HepG2 (cell line): ENCODE measurements at regions not wholly inside any gene's neighbourhood (a gene's known extent, or its start where the extent isn't known, plus 50 kb on each side); places are given as distances from the start of the nearest gene placed in this dataset.
A peak's percentile ranks its signal among the peaks of the same experiment; 100 is the strongest.

Experiments used
- ATAC-seq: fragments of 200-7000 bp; cut with Tn5 transposase; 3 replicates; pipeline ENCODE4 v1.9.1; 2020; ENCODE audit warnings: mild to moderate bottlenecking, moderate library complexity
- BruUV-seq: library from RNA; stranded (reverse); fragments of 400-500 nt; replicated peaks from 2 replicates; lab custom pipeline; 2021; lab: Mats Ljungman, UMichigan
- CTCF ChIA-PET: fragments of 300-600 bp; formaldehyde crosslinking; extraction: SDS; loops from one replicate; lab custom pipeline; 2021; ENCODE audit warnings: low total read pairs, inconsistent platforms, low intra/inter-chr PET ratio; lab: Yijun Ruan, JAX
- POLR2A ChIA-PET: fragments of 350-600 bp; sonication (Branson Sonifier 250); formaldehyde crosslinking; loops from one replicate; lab custom pipeline; 2020; ENCODE audit warnings: antibody characterized with exemption, inconsistent platforms; lab: Yijun Ruan, JAX
- DNase-seq: peaks from one replicate; pipeline ENCODE4 v3.0.0-alpha.2; 2015; ENCODE audit warnings: low spot score
- FAIRE-seq: peaks from 3 replicates; lab custom pipeline; 2011; peaks lifted over from hg19 to GRCh38; lab: Jason Lieb, UNC
- H2AFZ ChIP-seq: one replicate; pipeline ENCODE4 v1.6.1; 2011; ENCODE audit warnings: low read length, inconsistent platforms
- H3K27ac ChIP-seq: fragments of 300-600 bp; 3 replicates; pipeline ENCODE4 v1.8.0; 2011; ENCODE audit warnings: mixed run types, mild to moderate bottlenecking, mixed read lengths, low read length, inconsistent platforms; ENCODE audit not compliant: insufficient read depth; ENCODE audit errors: extremely low read length
- H3K27me3 ChIP-seq, 2 experiments: fragments of 200-600 bp in 1 of 2; 2 replicates in 1 of 2; 3 replicates in 1 of 2; pipeline versions ENCODE4 v1.6.0 to v1.8.0; 2011; ENCODE audit warnings: low read length in 2 of 2, mild to moderate bottlenecking in 2 of 2, moderate library complexity in 2 of 2, inconsistent platforms in 1 of 2; ENCODE audit not compliant: insufficient read depth in 2 of 2, control insufficient read depth in 1 of 2
- H3K36me3 ChIP-seq, 2 experiments: fragments of 200-600 bp in 1 of 2; replicated peaks in 1 of 2; 2 replicates in 1 of 2; 3 replicates in 1 of 2; pipeline versions ENCODE4 v1.5.1 to v1.8.0; 2011; ENCODE audit warnings: low read length in 2 of 2, inconsistent platforms in 1 of 2; ENCODE audit not compliant: insufficient read depth in 2 of 2, control insufficient read depth in 1 of 2
- H3K4me1 ChIP-seq: 2 replicates; pipeline ENCODE4 v1.5.1; 2012; ENCODE audit warnings: low read length, inconsistent platforms; ENCODE audit not compliant: insufficient read depth
- H3K4me2 ChIP-seq: 2 replicates; pipeline ENCODE4 v1.6.0; 2011; ENCODE audit warnings: low read depth, low read length, inconsistent platforms
- H3K4me3 ChIP-seq, 3 experiments: fragments of 200-600 bp in 1 of 3; sonication (generic), shearing (Covaris generic) in 1 of 3; replicated peaks in 1 of 3; 2 replicates each; pipeline ENCODE4 v1.5.1; 2011 to 2016; ENCODE audit warnings: low read length in 3 of 3, inconsistent platforms in 2 of 3, low read depth in 2 of 3, mild to moderate bottlenecking in 2 of 3, control low read depth in 1 of 3, mixed read lengths in 1 of 3; ENCODE audit not compliant: insufficient read depth in 1 of 3
- H3K79me2 ChIP-seq: one replicate; pipeline ENCODE4 v1.6.1; 2011; ENCODE audit warnings: low read length, inconsistent platforms; ENCODE audit not compliant: insufficient read depth
- H3K9ac ChIP-seq: 2 replicates; pipeline ENCODE4 v1.6.0; 2011; ENCODE audit warnings: mild to moderate bottlenecking, low read depth, low read length, inconsistent platforms; ENCODE audit not compliant: insufficient read depth
- H3K9me3 ChIP-seq: 2 replicates; pipeline ENCODE4 v1.5.1; 2012; ENCODE audit warnings: mild to moderate bottlenecking, low read length
- H4K20me1 ChIP-seq: 2 replicates; pipeline ENCODE4 v1.6.0; 2011; ENCODE audit warnings: inconsistent platforms, mild to moderate bottlenecking, low read length, moderate library complexity; ENCODE audit not compliant: insufficient read depth
- ARNT ChIP-seq: fragments of 450-650 bp; IDR thresholded peaks from 2 replicates; pipeline ENCODE4 v1.6.1; 2017
- FOXP1 ChIP-seq, 2 experiments: fragments of 450-650 bp in 1 of 2; IDR thresholded peaks; 2 replicates each; pipeline ENCODE4 v1.6.1; 2017 to 2018; ENCODE audit warnings: antibody characterized with exemption in 1 of 2
- GATAD2A ChIP-seq: IDR thresholded peaks from 2 replicates; pipeline ENCODE4 v1.6.1; 2016
- GZF1 ChIP-seq: sonication (generic); formaldehyde crosslinking; IDR thresholded peaks from 2 replicates; pipeline ENCODE4 v1.5.1; 2020; ENCODE audit warnings: mild to moderate bottlenecking, missing genetic modification reagents
- HOXD1 ChIP-seq: sonication (generic); formaldehyde crosslinking; IDR thresholded peaks from 2 replicates; pipeline ENCODE4 v1.5.0; 2020; ENCODE audit warnings: missing genetic modification reagents
- NFE2 ChIP-seq: sonication (generic); formaldehyde crosslinking; IDR thresholded peaks from 2 replicates; pipeline ENCODE4 v1.4.0; 2020; ENCODE audit warnings: missing genetic modification reagents
- RBM22 ChIP-seq: fragments of 200-400 bp; formaldehyde crosslinking; optimal IDR thresholded peaks from 2 replicates; pipeline ENCODE3; 2017; ENCODE audit warnings: mild to moderate bottlenecking, low read length, moderate library complexity
- RNF219 ChIP-seq: sonication (generic); formaldehyde crosslinking; IDR thresholded peaks from 2 replicates; pipeline ENCODE4 v1.5.0; 2020; ENCODE audit warnings: mild to moderate bottlenecking, missing genetic modification reagents
- SRSF4 ChIP-seq: fragments of 200-400 bp; formaldehyde crosslinking; IDR thresholded peaks from one replicate; pipeline ENCODE4 v1.6.1; 2018; ENCODE audit warnings: mild to moderate bottlenecking, low read depth, low read length, moderate library complexity; ENCODE audit not compliant: poor library complexity, severe bottlenecking
- TARDBP ChIP-seq: sonication (generic); formaldehyde crosslinking; IDR thresholded peaks from 2 replicates; pipeline ENCODE4 v1.8.0; 2022; ENCODE audit warnings: mild to moderate bottlenecking, missing genetic modification reagents
- TBP ChIP-seq: sonication (generic); formaldehyde crosslinking; IDR thresholded peaks from 2 replicates; pipeline ENCODE4 v1.5.0; 2020; ENCODE audit warnings: missing genetic modification reagents
- ZBTB43 ChIP-seq: sonication (generic); formaldehyde crosslinking; conservative IDR thresholded peaks from 2 replicates; pipeline ENCODE4 v1.4.0; 2020; ENCODE audit warnings: missing genetic modification reagents
- ZNF501 ChIP-seq: sonication (generic); formaldehyde crosslinking; IDR thresholded peaks from 2 replicates; pipeline ENCODE4 v1.5.1; 2020; ENCODE audit warnings: mild to moderate bottlenecking, moderate library complexity, missing genetic modification reagents
- ZNF782 ChIP-seq: sonication (generic); formaldehyde crosslinking; IDR thresholded peaks from 2 replicates; pipeline ENCODE4 v1.4.0; 2020; ENCODE audit warnings: missing genetic modification reagents, mild to moderate bottlenecking, borderline replicate concordance
- WGBS: methylation state at CpG from one replicate; pipeline ENCODE4 v1.1.6; 2017; ENCODE audit warnings: low lambda C conversion rate; 5-methylcytosine and 5-hydroxymethylcytosine counted together
- in situ Hi-C: cut with HindIII; loops from 2 replicates; pipeline ENCODE4 v1.10.0; 2017; ENCODE audit warnings: low pct_unique_long_range_greater_than_20kb; ENCODE audit not compliant: extremely low pct_ligation_motif_present
- intact Hi-C: fragments of 100-400 bp; cut with micrococcal nuclease; formaldehyde crosslinking; loops from one replicate; pipeline ENCODE4 v1.10.0; 2022; ENCODE audit not compliant: unreplicated experiment
- TF ChIP-seq, protein P1 (sequence below): sonication (generic); formaldehyde crosslinking; IDR thresholded peaks from 2 replicates; pipeline ENCODE4 v1.5.0; 2020; ENCODE audit warnings: missing genetic modification reagents, mild to moderate bottlenecking, borderline replicate concordance
- TF ChIP-seq, protein P2 (sequence below): sonication (generic); formaldehyde crosslinking; IDR thresholded peaks from 2 replicates; pipeline ENCODE4 v1.4.0; 2020; ENCODE audit warnings: mild to moderate bottlenecking, missing genetic modification reagents, borderline replicate concordance

DNA sequence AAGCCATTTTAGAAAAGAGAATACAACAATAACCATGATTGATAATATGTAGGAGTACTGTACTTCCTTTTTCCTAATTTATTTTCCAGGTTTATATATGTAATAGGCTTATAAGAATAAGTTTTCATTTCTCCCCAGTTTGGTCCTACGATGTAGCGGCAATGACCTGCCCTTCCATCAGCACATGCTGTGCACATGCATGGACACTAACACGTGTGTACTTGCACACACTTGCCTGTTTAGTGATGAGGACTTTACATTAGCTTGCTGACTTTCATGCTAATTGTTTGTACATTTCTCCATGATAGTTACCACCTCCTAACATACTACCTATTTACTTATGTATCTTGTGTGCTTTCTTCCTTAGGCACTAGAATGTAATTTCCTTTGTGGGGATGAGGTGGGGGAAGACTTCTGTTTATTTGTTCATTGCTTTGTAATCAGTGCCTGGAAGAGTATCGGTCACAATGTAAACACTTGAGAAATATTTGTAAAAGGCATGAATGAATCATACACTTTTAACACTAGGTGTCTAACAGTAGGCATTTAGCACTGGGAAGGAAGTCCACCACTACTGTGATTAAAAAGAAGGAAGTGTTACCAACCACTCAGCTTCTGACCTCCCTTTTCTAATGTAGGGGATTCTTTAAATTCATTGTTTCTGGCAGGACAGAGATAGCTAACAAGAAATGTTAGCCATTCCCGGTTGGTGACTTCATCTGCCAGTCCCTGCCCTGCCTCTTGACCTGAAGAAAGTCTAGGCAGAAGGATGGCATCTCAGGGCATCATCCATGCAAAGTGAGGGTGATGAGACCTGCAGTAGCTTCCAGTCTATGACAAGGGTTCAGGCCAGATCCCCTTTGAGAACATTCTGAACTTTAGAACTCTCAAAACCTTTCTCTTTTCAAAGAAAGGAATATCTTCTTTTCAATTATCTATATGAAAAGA lies 120.2 kb upstream of the RAB18 start:
- ATAC-seq = peak; percentile 61; the same call in 2 of the 3 replicates
- BruUV-seq = no TSS peak
- in situ Hi-C loops = no loop called here
- TF ChIP-seq FOXP1 (IDR thresholded peaks at IDR 0.05) (peak; percentile 38; the same call in 1 of the 2 replicates), FOXP1 (CRISPR knock-in tag; IDR thresholded peaks at IDR 0.05) (peak; percentile 95), ZNF782 (CRISPR knock-in tag) (no peak), SRSF4 (no peak), ZBTB43 (no peak), HOXD1 (CRISPR knock-in tag) (no peak), RBM22 (no peak), ARNT (no peak), GATAD2A (CRISPR knock-in tag) (peak; percentile 66), RNF219 (CRISPR knock-in tag) (no peak), TBP (CRISPR knock-in tag) (no peak), ZNF501 (no peak), TARDBP (CRISPR knock-in tag) (no peak), GZF1 (no peak), NFE2 (no peak)
- TF ChIP-seq, protein P1, sequence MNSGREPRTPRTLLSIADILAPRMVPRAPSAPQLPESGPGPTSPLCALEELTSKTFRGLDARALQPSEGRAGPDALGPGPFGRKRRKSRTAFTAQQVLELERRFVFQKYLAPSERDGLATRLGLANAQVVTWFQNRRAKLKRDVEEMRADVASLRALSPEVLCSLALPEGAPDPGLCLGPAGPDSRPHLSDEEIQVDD (CRISPR knock-in tag) = no peak
- TF ChIP-seq, protein P2, sequence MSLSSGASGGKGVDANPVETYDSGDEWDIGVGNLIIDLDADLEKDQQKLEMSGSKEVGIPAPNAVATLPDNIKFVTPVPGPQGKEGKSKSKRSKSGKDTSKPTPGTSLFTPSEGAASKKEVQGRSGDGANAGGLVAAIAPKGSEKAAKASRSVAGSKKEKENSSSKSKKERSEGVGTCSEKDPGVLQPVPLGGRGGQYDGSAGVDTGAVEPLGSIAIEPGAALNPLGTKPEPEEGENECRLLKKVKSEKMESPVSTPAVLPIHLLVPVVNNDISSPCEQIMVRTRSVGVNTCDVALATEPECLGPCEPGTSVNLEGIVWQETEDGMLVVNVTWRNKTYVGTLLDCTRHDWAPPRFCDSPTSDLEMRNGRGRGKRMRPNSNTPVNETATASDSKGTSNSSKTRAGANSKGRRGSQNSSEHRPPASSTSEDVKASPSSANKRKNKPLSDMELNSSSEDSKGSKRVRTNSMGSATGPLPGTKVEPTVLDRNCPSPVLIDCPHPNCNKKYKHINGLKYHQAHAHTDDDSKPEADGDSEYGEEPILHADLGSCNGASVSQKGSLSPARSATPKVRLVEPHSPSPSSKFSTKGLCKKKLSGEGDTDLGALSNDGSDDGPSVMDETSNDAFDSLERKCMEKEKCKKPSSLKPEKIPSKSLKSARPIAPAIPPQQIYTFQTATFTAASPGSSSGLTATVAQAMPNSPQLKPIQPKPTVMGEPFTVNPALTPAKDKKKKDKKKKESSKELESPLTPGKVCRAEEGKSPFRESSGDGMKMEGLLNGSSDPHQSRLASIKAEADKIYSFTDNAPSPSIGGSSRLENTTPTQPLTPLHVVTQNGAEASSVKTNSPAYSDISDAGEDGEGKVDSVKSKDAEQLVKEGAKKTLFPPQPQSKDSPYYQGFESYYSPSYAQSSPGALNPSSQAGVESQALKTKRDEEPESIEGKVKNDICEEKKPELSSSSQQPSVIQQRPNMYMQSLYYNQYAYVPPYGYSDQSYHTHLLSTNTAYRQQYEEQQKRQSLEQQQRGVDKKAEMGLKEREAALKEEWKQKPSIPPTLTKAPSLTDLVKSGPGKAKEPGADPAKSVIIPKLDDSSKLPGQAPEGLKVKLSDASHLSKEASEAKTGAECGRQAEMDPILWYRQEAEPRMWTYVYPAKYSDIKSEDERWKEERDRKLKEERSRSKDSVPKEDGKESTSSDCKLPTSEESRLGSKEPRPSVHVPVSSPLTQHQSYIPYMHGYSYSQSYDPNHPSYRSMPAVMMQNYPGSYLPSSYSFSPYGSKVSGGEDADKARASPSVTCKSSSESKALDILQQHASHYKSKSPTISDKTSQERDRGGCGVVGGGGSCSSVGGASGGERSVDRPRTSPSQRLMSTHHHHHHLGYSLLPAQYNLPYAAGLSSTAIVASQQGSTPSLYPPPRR (CRISPR knock-in tag) = 0 out of 2 replicates have a peak, but pooled peaks have one; percentile 26

More for the DNA sequence above, 120.2 kb upstream of the RAB18 start:
- Histone ChIP-seq H3K9me3 (no peaks in the 10 kb centered on the region), H2AFZ (no peak overlapping the region), H4K20me1 (no peaks in the 10 kb centered on the region), H3K4me1 (peaks cover 27% of the 10 kb centered on the region), H3K9ac (no peak overlapping the region), H3K36me3 (no peaks in the 10 kb centered on the region), H3K4me3 (no peak overlapping the region), H3K79me2 (no peaks in the 10 kb centered on the region), H3K4me2 (no peak overlapping the region), H3K27ac (no peak overlapping the region), H3K27me3 (no peaks in the 10 kb centered on the region; a peak in 2 of 5 replicates)
- CTCF ChIA-PET = no interaction called here
- FAIRE-seq (no peak), DNase-seq (peak; percentile 38)
- intact Hi-C loops = no loop called here
- POLR2A ChIA-PET = no interaction called here
- 21% methylated on average over 5 of the region's 5 CpGs for WGBS
